Neural progenitor cell (in vitro differentiated cells): ENCODE measurements at regions not wholly inside any gene's neighbourhood (a gene's known extent, or its start where the extent isn't known, plus 50 kb on each side); places are given as distances from the start of the nearest gene placed in this dataset.

Source experiments
- EZH2 ChIP-seq: fragments of 200-600 bp; sonication (generic); IDR thresholded peaks from 2 replicates; pipeline ENCODE4 v1.6.1; 2017; ENCODE audit warnings: antibody characterized with exemption, mild to moderate bottlenecking, moderate library complexity
- EZH2phosphoT487 ChIP-seq: fragments of 200-600 bp; sonication (generic); IDR thresholded peaks from 2 replicates; pipeline ENCODE4 v1.6.1; 2017; ENCODE audit warnings: antibody characterized with exemption
- TF ChIP-seq, protein P1 (sequence below): fragments of 200-600 bp; sonication (generic); IDR thresholded peaks from 2 replicates; pipeline ENCODE4 v1.5.1; 2017; ENCODE audit warnings: antibody characterized with exemption, mild to moderate bottlenecking

DNA sequence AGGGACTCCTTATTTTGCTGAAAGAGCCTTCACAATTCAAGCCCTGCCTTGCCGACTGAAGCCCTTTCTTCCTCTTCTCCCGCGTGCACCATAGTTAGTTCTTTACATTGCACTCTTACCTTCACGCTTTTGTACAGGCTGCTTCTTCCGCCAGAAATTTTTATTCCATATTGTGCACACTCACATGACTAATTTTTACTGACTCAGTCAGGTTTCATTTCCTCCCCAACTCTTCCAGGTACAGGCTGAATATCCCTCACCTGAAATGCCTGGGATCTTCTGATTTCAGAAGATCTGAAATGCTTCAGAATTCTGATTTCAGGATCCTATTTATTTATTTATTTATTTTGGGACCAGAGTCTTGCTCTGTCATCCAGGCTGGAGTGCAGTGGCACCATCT, 172.8 kb downstream of the ZNF281 start:
- TF ChIP-seq EZH2phosphoT487: no peak
- TF ChIP-seq, protein P1, sequence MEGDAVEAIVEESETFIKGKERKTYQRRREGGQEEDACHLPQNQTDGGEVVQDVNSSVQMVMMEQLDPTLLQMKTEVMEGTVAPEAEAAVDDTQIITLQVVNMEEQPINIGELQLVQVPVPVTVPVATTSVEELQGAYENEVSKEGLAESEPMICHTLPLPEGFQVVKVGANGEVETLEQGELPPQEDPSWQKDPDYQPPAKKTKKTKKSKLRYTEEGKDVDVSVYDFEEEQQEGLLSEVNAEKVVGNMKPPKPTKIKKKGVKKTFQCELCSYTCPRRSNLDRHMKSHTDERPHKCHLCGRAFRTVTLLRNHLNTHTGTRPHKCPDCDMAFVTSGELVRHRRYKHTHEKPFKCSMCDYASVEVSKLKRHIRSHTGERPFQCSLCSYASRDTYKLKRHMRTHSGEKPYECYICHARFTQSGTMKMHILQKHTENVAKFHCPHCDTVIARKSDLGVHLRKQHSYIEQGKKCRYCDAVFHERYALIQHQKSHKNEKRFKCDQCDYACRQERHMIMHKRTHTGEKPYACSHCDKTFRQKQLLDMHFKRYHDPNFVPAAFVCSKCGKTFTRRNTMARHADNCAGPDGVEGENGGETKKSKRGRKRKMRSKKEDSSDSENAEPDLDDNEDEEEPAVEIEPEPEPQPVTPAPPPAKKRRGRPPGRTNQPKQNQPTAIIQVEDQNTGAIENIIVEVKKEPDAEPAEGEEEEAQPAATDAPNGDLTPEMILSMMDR: no peak
- TF ChIP-seq EZH2: no peak
